ENCODE measurements at regions not wholly inside any gene's neighbourhood (a gene's known extent, or its start where the extent isn't known, plus 50 kb on each side); places are given as distances from the start of the nearest gene placed in this dataset.

- no peak overlapping the region for H3K23ac ChIP-seq (ENCODE audit: low read length in 2 of 2)
- no peak overlapping the region for H2AFZ ChIP-seq (ENCODE audit: low read depth, low read length)
- H4K91ac ChIP-seq (ENCODE audit: low read length) = no peak overlapping the region
- no peak overlapping the region for H2BK5ac ChIP-seq (ENCODE audit: low read depth, low read length, poor library complexity, severe bottlenecking)
- peaks cover 0 to 44% of the 10 kb centered on the region in 2 experiments for H3K27me3 ChIP-seq (ENCODE audit: control insufficient read depth in 1 of 2, insufficient read depth in 1 of 2, low read length in 2 of 2)
- no peak overlapping the region for H3K4ac ChIP-seq (ENCODE audit: low read depth in 1 of 2, low read length in 2 of 2)
- H2AK5ac ChIP-seq (ENCODE audit: low read length, severe bottlenecking) = no peak overlapping the region
- no peak overlapping the region for H3K4me3 ChIP-seq (ENCODE audit: insufficient read depth in 1 of 2, low read depth in 1 of 2, low read length in 2 of 2)
- peak; percentile 36 for DNase-seq
- H2BK12ac ChIP-seq (ENCODE audit: low read length in 2 of 2) = no peak overlapping the region
- no peak overlapping the region for H2BK15ac ChIP-seq (ENCODE audit: low read depth, poor library complexity, severe bottlenecking)
- H3K18ac ChIP-seq (ENCODE audit: low read depth in 1 of 2, low read length in 2 of 2) = no peak overlapping the region
- H3K4me2 ChIP-seq (ENCODE audit: low read length, poor library complexity, severe bottlenecking) = no peak overlapping the region
- no peak overlapping the region for H3K9ac ChIP-seq (ENCODE audit: low read length)
- H4K8ac ChIP-seq (ENCODE audit: low read length) = no peak overlapping the region
- H3K27ac ChIP-seq (ENCODE audit: low read length, poor library complexity, severe bottlenecking) = no peak overlapping the region
- whole genome bisulfite sequencing = 73% methylated on average over 6 of the region's 7 CpGs
- no peaks in the 10 kb centered on the region for H3K79me1 ChIP-seq (replicated peaks; ENCODE audit: low read length, poor library complexity, severe bottlenecking)
- no peaks in the 10 kb centered on the region for H3K9me3 ChIP-seq (ENCODE audit: control insufficient read depth, low read length)
- no peak overlapping the region for H3K14ac ChIP-seq (ENCODE audit: low read length in 2 of 2)
- H2BK120ac ChIP-seq (ENCODE audit: low read depth, low read length) = no peak overlapping the region
- no peaks in the 10 kb centered on the region for H3K4me1 ChIP-seq (ENCODE audit: control insufficient read depth, insufficient read depth, low read depth, low read length)
- H3K36me3 ChIP-seq (ENCODE audit: control insufficient read depth in 1 of 2, insufficient read depth in 2 of 2, low read depth in 1 of 2, low read length in 2 of 2) = no peaks in the 10 kb centered on the region
These were observed 290.2 kb downstream of the SPATA17 start for GRCh38 chr1:217921126-217921904.

- no peak overlapping the region for H3K18ac ChIP-seq (ENCODE audit: low read depth in 1 of 2, low read length in 2 of 2)
- no peaks in the 10 kb centered on the region for H3K9me3 ChIP-seq (ENCODE audit: control insufficient read depth, low read length)
- DNase-seq = no peak
- no peak overlapping the region for H2BK12ac ChIP-seq (ENCODE audit: low read length in 2 of 2)
- H4K8ac ChIP-seq (ENCODE audit: low read length) = no peak overlapping the region
- no peak overlapping the region for H3K4ac ChIP-seq (ENCODE audit: low read depth in 1 of 2, low read length in 2 of 2)
- H4K91ac ChIP-seq (ENCODE audit: low read length) = no peak overlapping the region
- H3K9ac ChIP-seq (ENCODE audit: low read length) = no peak overlapping the region
- 92% methylated on average over 36 of the region's 36 CpGs for WGBS
- no peak overlapping the region for H2AFZ ChIP-seq (ENCODE audit: low read depth, low read length)
- H3K23ac ChIP-seq (ENCODE audit: low read length in 2 of 2) = no peak overlapping the region
- no peak overlapping the region for H2BK5ac ChIP-seq (ENCODE audit: low read depth, low read length, poor library complexity, severe bottlenecking)
- no peak overlapping the region for H2BK15ac ChIP-seq (ENCODE audit: low read depth, poor library complexity, severe bottlenecking)
- H3K4me2 ChIP-seq (ENCODE audit: low read length, poor library complexity, severe bottlenecking) = no peak overlapping the region
- no peak overlapping the region for H3K27ac ChIP-seq (ENCODE audit: low read length, poor library complexity, severe bottlenecking)
- H3K4me1 ChIP-seq (ENCODE audit: control insufficient read depth, insufficient read depth, low read depth, low read length) = no peaks in the 10 kb centered on the region
- H3K14ac ChIP-seq (ENCODE audit: low read length in 2 of 2) = peak overlapping the region in 1 of 2 experiments; percentile 29
- H3K27me3 ChIP-seq (ENCODE audit: control insufficient read depth in 1 of 2, insufficient read depth in 1 of 2, low read length in 2 of 2) = peaks cover 0 to 23% of the 10 kb centered on the region in 2 experiments
- no peaks in the 10 kb centered on the region for H3K36me3 ChIP-seq (ENCODE audit: control insufficient read depth in 1 of 2, insufficient read depth in 2 of 2, low read depth in 1 of 2, low read length in 2 of 2)
- no peak overlapping the region for H2AK5ac ChIP-seq (ENCODE audit: low read length, severe bottlenecking)
- no peaks in the 10 kb centered on the region for H3K79me1 ChIP-seq (replicated peaks; ENCODE audit: low read length, poor library complexity, severe bottlenecking)
- no peak overlapping the region for H2BK120ac ChIP-seq (ENCODE audit: low read depth, low read length)
- H3K4me3 ChIP-seq (ENCODE audit: insufficient read depth in 1 of 2, low read depth in 1 of 2, low read length in 2 of 2) = peak overlapping the region in 1 of 2 experiments; percentile 19
These were observed 293.8 kb downstream of the SPATA17 start for GRCh38 chr1:217924924-217925323.

- H3K18ac ChIP-seq (ENCODE audit: low read depth in 1 of 2, low read length in 2 of 2) = no peak overlapping the region
- 96% methylated on average over 10 of the region's 10 CpGs for WGBS
- no peak overlapping the region for H2AFZ ChIP-seq (ENCODE audit: low read depth, low read length)
- H3K14ac ChIP-seq (ENCODE audit: low read length in 2 of 2) = no peak overlapping the region
- H3K9me3 ChIP-seq (ENCODE audit: control insufficient read depth, low read length) = no peaks in the 10 kb centered on the region
- H2BK120ac ChIP-seq (ENCODE audit: low read depth, low read length) = no peak overlapping the region
- H3K4ac ChIP-seq (ENCODE audit: low read depth in 1 of 2, low read length in 2 of 2) = no peak overlapping the region
- no peak for DNase-seq
- H2BK15ac ChIP-seq (ENCODE audit: low read depth, poor library complexity, severe bottlenecking) = no peak overlapping the region
- H2BK12ac ChIP-seq (ENCODE audit: low read length in 2 of 2) = no peak overlapping the region
- no peaks in the 10 kb centered on the region for H3K36me3 ChIP-seq (ENCODE audit: control insufficient read depth in 1 of 2, insufficient read depth in 2 of 2, low read depth in 1 of 2, low read length in 2 of 2)
- no peak overlapping the region for H2BK5ac ChIP-seq (ENCODE audit: low read depth, low read length, poor library complexity, severe bottlenecking)
- H3K4me1 ChIP-seq (ENCODE audit: control insufficient read depth, insufficient read depth, low read depth, low read length) = no peaks in the 10 kb centered on the region
- no peak overlapping the region for H2AK5ac ChIP-seq (ENCODE audit: low read length, severe bottlenecking)
- H3K27ac ChIP-seq (ENCODE audit: low read length, poor library complexity, severe bottlenecking) = no peak overlapping the region
- no peaks in the 10 kb centered on the region for H3K79me1 ChIP-seq (replicated peaks; ENCODE audit: low read length, poor library complexity, severe bottlenecking)
- no peak overlapping the region for H3K9ac ChIP-seq (ENCODE audit: low read length)
- no peak overlapping the region for H4K8ac ChIP-seq (ENCODE audit: low read length)
- H3K4me2 ChIP-seq (ENCODE audit: low read length, poor library complexity, severe bottlenecking) = no peak overlapping the region
- H3K23ac ChIP-seq (ENCODE audit: low read length in 2 of 2) = no peak overlapping the region
- H4K91ac ChIP-seq (ENCODE audit: low read length) = no peak overlapping the region
- H3K27me3 ChIP-seq (ENCODE audit: control insufficient read depth in 1 of 2, insufficient read depth in 1 of 2, low read length in 2 of 2) = peaks cover 0 to 13% of the 10 kb centered on the region in 2 experiments
- H3K4me3 ChIP-seq (ENCODE audit: insufficient read depth in 1 of 2, low read depth in 1 of 2, low read length in 2 of 2) = no peak overlapping the region
These were observed 298.2 kb downstream of the SPATA17 start for GRCh38 chr1:217929213-217929885.

GRCh38 chr1:217943361-217943760 is 312.2 kb downstream of the SPATA17 start:
- H3K4me3 ChIP-seq (ENCODE audit: insufficient read depth in 1 of 2, low read depth in 1 of 2, low read length in 2 of 2) = no peak overlapping the region
- no peak overlapping the region for H2BK120ac ChIP-seq (ENCODE audit: low read depth, low read length)
- H2BK12ac ChIP-seq (ENCODE audit: low read length in 2 of 2) = no peak overlapping the region
- H2BK15ac ChIP-seq (ENCODE audit: low read depth, poor library complexity, severe bottlenecking) = no peak overlapping the region
- no peak overlapping the region for H3K4me2 ChIP-seq (ENCODE audit: low read length, poor library complexity, severe bottlenecking)
- H3K36me3 ChIP-seq (ENCODE audit: control insufficient read depth in 1 of 2, insufficient read depth in 2 of 2, low read depth in 1 of 2, low read length in 2 of 2) = no peaks in the 10 kb centered on the region
- H3K9me3 ChIP-seq (ENCODE audit: control insufficient read depth, low read length) = no peaks in the 10 kb centered on the region
- no peak overlapping the region for H3K9ac ChIP-seq (ENCODE audit: low read length)
- H4K8ac ChIP-seq (ENCODE audit: low read length) = no peak overlapping the region
- no peak overlapping the region for H4K91ac ChIP-seq (ENCODE audit: low read length)
- no peak overlapping the region for H3K18ac ChIP-seq (ENCODE audit: low read depth in 1 of 2, low read length in 2 of 2)
- no peaks in the 10 kb centered on the region for H3K27me3 ChIP-seq (ENCODE audit: control insufficient read depth in 1 of 2, insufficient read depth in 1 of 2, low read length in 2 of 2)
- no peak overlapping the region for H3K14ac ChIP-seq (ENCODE audit: low read length in 2 of 2)
- H2AFZ ChIP-seq (ENCODE audit: low read depth, low read length) = no peak overlapping the region
- no peak overlapping the region for H3K4ac ChIP-seq (ENCODE audit: low read depth in 1 of 2, low read length in 2 of 2)
- DNase-seq = no peak
- H3K23ac ChIP-seq (ENCODE audit: low read length in 2 of 2) = no peak overlapping the region
- H3K27ac ChIP-seq (ENCODE audit: low read length, poor library complexity, severe bottlenecking) = no peak overlapping the region
- 97% methylated on average over 3 of the region's 5 CpGs for WGBS
- no peaks in the 10 kb centered on the region for H3K79me1 ChIP-seq (replicated peaks; ENCODE audit: low read length, poor library complexity, severe bottlenecking)
- H2AK5ac ChIP-seq (ENCODE audit: low read length, severe bottlenecking) = no peak overlapping the region
- no peaks in the 10 kb centered on the region for H3K4me1 ChIP-seq (ENCODE audit: control insufficient read depth, insufficient read depth, low read depth, low read length)
- no peak overlapping the region for H2BK5ac ChIP-seq (ENCODE audit: low read depth, low read length, poor library complexity, severe bottlenecking)

Data from mesenchymal stem cell (in vitro differentiated cells and primary cell).